ENCODE measurements at regions not wholly inside any gene's neighbourhood (a gene's known extent, or its start where the extent isn't known, plus 50 kb on each side); places are given as distances from the start of the nearest gene placed in this dataset.

DNA sequence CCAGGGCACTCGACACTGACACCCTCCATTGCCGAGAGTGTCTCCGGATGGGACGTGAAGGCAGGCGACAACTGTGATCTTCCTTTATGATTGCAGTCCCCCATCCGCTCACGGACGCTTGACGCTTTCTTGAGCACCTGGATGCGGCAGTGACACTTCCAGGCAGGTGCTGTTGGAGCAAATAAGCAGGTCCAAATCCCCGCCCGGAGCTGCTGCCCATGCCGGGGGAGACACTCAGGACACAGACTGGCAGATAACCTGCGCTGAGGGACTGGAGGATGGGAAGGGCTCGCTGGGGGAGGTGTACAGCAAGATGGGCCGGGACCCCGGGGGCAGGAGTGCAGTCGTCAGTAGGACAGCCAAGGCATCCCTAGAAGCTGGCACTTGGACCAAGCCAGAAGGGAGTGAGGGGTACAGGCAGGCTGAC lies 1403.5 kb downstream of the BRD1 start:
- no peak overlapping the region for H3K27ac ChIP-seq (ENCODE audit: low read length)
- no peaks in the 10 kb centered on the region for H3F3A ChIP-seq (ENCODE audit: insufficient read depth, low read length)
- no peak overlapping the region for H3K4me2 ChIP-seq (ENCODE audit: low read depth, low read length)
- no peak for DNase-seq
- no peaks in the 10 kb centered on the region for H3K36me3 ChIP-seq (replicated peaks; ENCODE audit: insufficient read depth, low read length)
- no peaks in the 10 kb centered on the region for H4K20me1 ChIP-seq (ENCODE audit: insufficient read depth, low read length)
- H3K79me2 ChIP-seq (ENCODE audit: low read length): no peaks in the 10 kb centered on the region
- H3K27me3 ChIP-seq (replicated peaks; ENCODE audit: insufficient read depth, low read length): no peaks in the 10 kb centered on the region; the same call in 1 of the 2 replicates
- no peak overlapping the region for H3K4me3 ChIP-seq (ENCODE audit: low read length)
- H3K4me1 ChIP-seq (ENCODE audit: low read length): no peaks in the 10 kb centered on the region
- no peak overlapping the region for H3K9ac ChIP-seq (ENCODE audit: low read length)
- H3K9me3 ChIP-seq (replicated peaks; ENCODE audit: insufficient read depth, low read length): no peaks in the 10 kb centered on the region
- H2AFZ ChIP-seq (ENCODE audit: low read length): no peak overlapping the region
- TF ChIP-seq EZH2phosphoT487 (IDR thresholded peaks at IDR 0.05; ENCODE audit: low read length) (no peak), EZH2 (optimal IDR thresholded peaks at IDR 0.05; ENCODE audit: low read depth, low read length) (no peak), CTCF (IDR thresholded peaks at IDR 0.05; ENCODE audit: low read length) (no peak)
- no peaks in the 10 kb centered on the region for H3K9me2 ChIP-seq (replicated peaks; ENCODE audit: insufficient read depth, low read length)

DNA sequence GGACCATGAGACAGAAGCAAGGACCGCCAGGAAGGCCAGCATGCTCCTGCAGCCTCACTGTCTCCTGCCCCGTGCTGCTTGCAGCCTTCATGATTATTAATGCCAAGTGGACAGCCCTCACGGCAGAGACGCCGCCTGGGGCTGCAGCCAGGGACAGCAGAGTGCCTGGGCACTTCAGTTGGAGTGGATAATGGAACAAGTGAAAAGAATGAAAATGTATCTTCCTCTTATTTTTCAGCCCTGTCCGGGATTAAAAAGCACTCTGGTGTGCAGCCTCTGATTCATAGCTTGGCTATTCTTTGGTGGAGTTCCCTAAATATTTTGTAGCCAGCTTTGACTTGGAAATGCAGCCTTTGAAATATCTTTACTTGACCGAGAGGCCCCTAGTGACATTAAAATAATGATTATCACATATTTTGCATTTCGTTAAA lies 1404.2 kb downstream of the BRD1 start:
- H2AFZ ChIP-seq (ENCODE audit: low read length): no peak overlapping the region
- H3K4me2 ChIP-seq (ENCODE audit: low read depth, low read length): no peak overlapping the region
- no peak overlapping the region for H3K9ac ChIP-seq (ENCODE audit: low read length)

GRCh38 chr22:48422900-48423480 lies 1404.7 kb downstream of the BRD1 start:
- no peak overlapping the region for H3K4me2 ChIP-seq (ENCODE audit: low read depth, low read length)

More for the DNA sequence above, 1404.2 kb downstream of the BRD1 start:
- Histone ChIP-seq H3K9me3 (replicated peaks; ENCODE audit: insufficient read depth, low read length) (no peaks in the 10 kb centered on the region), H3K27me3 (replicated peaks; ENCODE audit: insufficient read depth, low read length) (no peaks in the 10 kb centered on the region; the same call in 1 of the 2 replicates), H3F3A (ENCODE audit: insufficient read depth, low read length) (no peaks in the 10 kb centered on the region), H3K79me2 (ENCODE audit: low read length) (no peaks in the 10 kb centered on the region), H3K9me2 (replicated peaks; ENCODE audit: insufficient read depth, low read length) (no peaks in the 10 kb centered on the region), H3K4me1 (ENCODE audit: low read length) (no peaks in the 10 kb centered on the region), H4K20me1 (ENCODE audit: insufficient read depth, low read length) (no peaks in the 10 kb centered on the region), H3K27ac (ENCODE audit: low read length) (no peak overlapping the region), H3K4me3 (ENCODE audit: low read length) (no peak overlapping the region), H3K36me3 (replicated peaks; ENCODE audit: insufficient read depth, low read length) (no peaks in the 10 kb centered on the region)
- DNase-seq: no peak
- TF ChIP-seq CTCF (IDR thresholded peaks at IDR 0.05; ENCODE audit: low read length) (no peak), EZH2 (optimal IDR thresholded peaks at IDR 0.05; ENCODE audit: low read depth, low read length) (no peak), EZH2phosphoT487 (IDR thresholded peaks at IDR 0.05; ENCODE audit: low read length) (no peak)

More at GRCh38 chr22:48422900-48423480, 1404.7 kb downstream of the BRD1 start:
- Histone ChIP-seq H3K27me3 (replicated peaks; ENCODE audit: insufficient read depth, low read length) (no peaks in the 10 kb centered on the region; the same call in 1 of the 2 replicates), H3K9me3 (replicated peaks; ENCODE audit: insufficient read depth, low read length) (no peaks in the 10 kb centered on the region), H3K4me3 (ENCODE audit: low read length) (no peak overlapping the region), H4K20me1 (ENCODE audit: insufficient read depth, low read length) (no peaks in the 10 kb centered on the region), H3F3A (ENCODE audit: insufficient read depth, low read length) (no peaks in the 10 kb centered on the region), H3K9me2 (replicated peaks; ENCODE audit: insufficient read depth, low read length) (no peaks in the 10 kb centered on the region), H3K4me1 (ENCODE audit: low read length) (no peaks in the 10 kb centered on the region), H3K36me3 (replicated peaks; ENCODE audit: insufficient read depth, low read length) (no peaks in the 10 kb centered on the region), H3K27ac (ENCODE audit: low read length) (no peak overlapping the region), H3K79me2 (ENCODE audit: low read length) (no peaks in the 10 kb centered on the region), H2AFZ (ENCODE audit: low read length) (no peak overlapping the region), H3K9ac (ENCODE audit: low read length) (no peak overlapping the region)
- TF ChIP-seq CTCF (IDR thresholded peaks at IDR 0.05; ENCODE audit: low read length) (no peak), EZH2 (optimal IDR thresholded peaks at IDR 0.05; ENCODE audit: low read depth, low read length) (no peak), EZH2phosphoT487 (IDR thresholded peaks at IDR 0.05; ENCODE audit: low read length) (no peak)
- no peak for DNase-seq

Data from MM.1S (cell line).